ENCODE measurements at regions not wholly inside any gene's neighbourhood (a gene's known extent, or its start where the extent isn't known, plus 50 kb on each side); places are given as distances from the start of the nearest gene placed in this dataset.

- H3K27ac ChIP-seq (replicated peaks), result no peak overlapping the region
These were observed 171.9 kb downstream of the MAGEB5 start for GRCh38 chrX:26387906-26388305.

GRCh38 chrX:26376037-26376708, 160.2 kb downstream of the MAGEB5 start:
- H3K9me3 ChIP-seq (replicated peaks), result no peaks in the 10 kb centered on the region
- no peak for TF ChIP-seq CTCF (IDR thresholded peaks at IDR 0.05; ENCODE audit: borderline replicate concordance)
- no peak for DNase-seq
- intact Hi-C loops (cut with micrococcal nuclease), result no loop called here
- no peaks in the 10 kb centered on the region for H3K36me3 ChIP-seq
- no peaks in the 10 kb centered on the region for H3K27me3 ChIP-seq (ENCODE audit: low read depth)
- H3K27ac ChIP-seq (replicated peaks), result no peak overlapping the region
- no peak overlapping the region for H3K4me3 ChIP-seq
- no peaks in the 10 kb centered on the region for H3K4me1 ChIP-seq

More at GRCh38 chrX:26387906-26388305, 171.9 kb downstream of the MAGEB5 start:
- no peaks in the 10 kb centered on the region for H3K27me3 ChIP-seq (ENCODE audit: low read depth)
- no peak for TF ChIP-seq CTCF (IDR thresholded peaks at IDR 0.05; ENCODE audit: borderline replicate concordance)
- no peak for DNase-seq
- peaks cover 7% of the 10 kb centered on the region for H3K9me3 ChIP-seq (replicated peaks)
- H3K4me1 ChIP-seq, result no peaks in the 10 kb centered on the region
- no peak overlapping the region for H3K4me3 ChIP-seq
- intact Hi-C loops (cut with micrococcal nuclease), result no loop called here
- H3K36me3 ChIP-seq, result no peaks in the 10 kb centered on the region

- no peaks in the 10 kb centered on the region for H3K9me3 ChIP-seq (replicated peaks)
- intact Hi-C loops (cut with micrococcal nuclease), result no loop called here
- no peak for TF ChIP-seq CTCF (IDR thresholded peaks at IDR 0.05; ENCODE audit: borderline replicate concordance)
- H3K4me1 ChIP-seq, result no peaks in the 10 kb centered on the region
- H3K4me3 ChIP-seq, result no peak overlapping the region
- no peaks in the 10 kb centered on the region for H3K36me3 ChIP-seq
- no peak for DNase-seq
- no peaks in the 10 kb centered on the region for H3K27me3 ChIP-seq (ENCODE audit: low read depth)
- no peak overlapping the region for H3K27ac ChIP-seq (replicated peaks)
These were observed 159.4 kb downstream of the MAGEB5 start for GRCh38 chrX:26375346-26375745.

GRCh38 chrX:26373829-26374228, 157.9 kb downstream of the MAGEB5 start:
- DNase-seq, result no peak
- no peak overlapping the region for H3K4me3 ChIP-seq
- H3K4me1 ChIP-seq, result no peaks in the 10 kb centered on the region
- intact Hi-C loops (cut with micrococcal nuclease), result no loop called here
- no peaks in the 10 kb centered on the region for H3K36me3 ChIP-seq
- TF ChIP-seq CTCF (IDR thresholded peaks at IDR 0.05; ENCODE audit: borderline replicate concordance), result no peak
- no peak overlapping the region for H3K27ac ChIP-seq (replicated peaks)
- H3K9me3 ChIP-seq (replicated peaks), result no peaks in the 10 kb centered on the region
- H3K27me3 ChIP-seq (ENCODE audit: low read depth), result no peaks in the 10 kb centered on the region

- TF ChIP-seq CTCF (IDR thresholded peaks at IDR 0.05; ENCODE audit: borderline replicate concordance), result no peak
- Histone ChIP-seq H3K9me3 (replicated peaks) (no peaks in the 10 kb centered on the region), H3K36me3 (no peaks in the 10 kb centered on the region), H3K27ac (replicated peaks) (no peak overlapping the region), H3K27me3 (ENCODE audit: low read depth) (no peaks in the 10 kb centered on the region), H3K4me1 (no peaks in the 10 kb centered on the region), H3K4me3 (no peak overlapping the region)
- DNase-seq, result no peak
- intact Hi-C loops (cut with micrococcal nuclease), result no loop called here
These were observed 137.0 kb downstream of the MAGEB5 start for GRCh38 chrX:26352891-26353430.

Data from left ventricle myocardium inferior (tissue), 1 donor.